NOMO-1 treated with dmso at 0.1 percent for 144 hours (cell line): ENCODE measurements at regions not wholly inside any gene's neighbourhood (a gene's known extent, or its start where the extent isn't known, plus 50 kb on each side); places are given as distances from the start of the nearest gene placed in this dataset.

ENCODE experiments used
- DNase-seq: peaks from one replicate; lab custom pipeline; 2025; ENCODE audit not compliant: unreplicated experiment; lab: John Stamatoyannopoulos, UW

- no peak for DNase-seq
These were observed 201.4 kb downstream of the ZNF462 start for GRCh38 chr9:107064378-107064777.

- DNase-seq, result no peak
These were observed 202.6 kb downstream of the ZNF462 start for GRCh38 chr9:107065549-107065948.

DNA sequence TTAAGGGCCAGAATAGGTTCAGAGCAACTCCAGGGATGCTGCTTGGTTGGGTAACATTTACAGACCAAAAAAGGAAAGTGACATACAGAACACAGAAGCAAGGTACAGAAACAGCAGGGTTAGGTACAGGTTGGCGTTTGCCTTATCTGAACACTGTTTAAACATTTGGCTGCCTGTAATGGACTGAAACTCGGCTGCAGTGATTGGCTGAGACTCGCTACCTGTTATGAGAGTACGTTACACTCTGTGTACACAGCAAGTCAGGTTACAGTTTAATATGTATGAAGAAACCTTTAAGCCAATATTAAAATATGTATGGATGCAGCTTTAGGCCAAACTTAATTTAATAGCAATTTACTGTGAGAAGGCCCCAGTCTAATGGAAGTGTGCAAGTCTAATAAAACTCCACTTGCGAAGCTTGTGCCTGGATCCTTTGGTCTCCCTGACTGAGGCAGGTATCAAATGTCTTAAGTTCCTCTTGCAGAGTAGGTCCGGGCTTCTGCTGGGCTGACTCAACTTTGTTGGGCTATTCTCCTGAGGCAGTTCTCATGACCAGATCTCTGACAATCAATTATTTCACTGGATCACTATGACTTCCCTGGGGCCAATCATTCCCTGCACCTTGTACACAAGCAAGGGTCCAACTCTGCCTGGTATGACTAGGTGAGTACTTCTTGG lies 204.9 kb downstream of the ZNF462 start:
- DNase-seq, result no peak

GRCh38 chr9:107068581-107068980 lies 205.6 kb downstream of the ZNF462 start:
- DNase-seq, result no peak

DNA sequence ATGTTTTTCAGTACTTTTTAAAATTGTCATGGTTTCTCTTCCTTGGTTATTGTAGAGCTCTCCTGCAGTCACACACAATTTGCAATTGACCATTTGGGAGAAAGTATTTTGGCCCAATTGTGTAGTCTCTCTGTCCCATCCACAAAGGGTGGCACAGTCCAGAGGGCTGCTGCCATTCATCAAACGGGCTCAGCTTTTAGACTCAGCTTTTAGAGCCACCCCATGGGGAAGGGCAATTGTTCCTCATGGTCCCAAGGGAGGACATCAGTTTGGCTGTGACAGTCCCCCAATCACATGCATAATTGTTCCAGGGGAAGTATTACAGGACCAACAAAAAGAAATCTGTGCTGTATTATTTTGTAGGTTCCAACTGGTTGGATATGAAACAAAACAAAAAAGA lies 207.6 kb downstream of the ZNF462 start:
- no peak for DNase-seq

DNA sequence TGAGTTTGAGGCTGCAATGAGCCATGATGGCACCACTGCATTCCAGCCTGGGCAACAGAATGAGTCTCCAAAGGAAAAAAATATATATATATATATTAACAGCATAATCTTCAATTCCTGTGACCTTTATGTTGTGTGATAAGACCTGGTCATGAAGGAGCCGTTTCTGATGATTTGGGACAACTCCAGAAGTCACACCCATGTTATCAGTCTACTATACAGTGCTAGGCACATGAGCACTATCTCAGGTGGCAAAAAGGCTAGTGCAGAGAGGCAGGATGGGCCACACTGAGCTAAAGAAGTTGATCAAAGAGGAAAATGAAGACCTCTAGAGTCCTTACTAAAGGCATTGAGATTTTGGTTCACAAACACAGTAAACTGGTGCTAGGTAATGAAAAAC lies 205.0 kb upstream of the RAD23B start:
- DNase-seq, result no peak

DNA sequence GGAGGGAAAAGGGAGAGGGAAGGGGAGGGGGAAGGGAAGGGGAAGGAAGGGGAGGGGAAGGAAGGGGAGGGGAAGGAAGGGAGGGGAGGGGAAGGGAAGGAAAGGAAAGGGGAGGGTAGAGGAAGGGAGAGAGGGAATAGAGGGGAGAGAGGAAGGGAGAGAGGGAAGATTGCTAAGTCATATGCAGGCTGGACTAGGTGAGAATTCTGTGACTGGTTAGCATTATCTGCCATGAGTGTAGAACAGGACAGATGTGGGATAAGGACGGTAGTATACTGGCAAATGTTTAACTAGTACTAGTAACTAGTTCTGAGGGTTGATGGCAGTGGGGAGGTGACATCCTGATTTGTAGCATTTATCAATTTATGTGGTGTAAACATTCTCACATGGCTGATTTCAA lies 203.5 kb upstream of the RAD23B start:
- no peak for DNase-seq

- no peak for DNase-seq
These were observed 202.9 kb upstream of the RAD23B start for GRCh38 chr9:107080130-107080529.

DNA sequence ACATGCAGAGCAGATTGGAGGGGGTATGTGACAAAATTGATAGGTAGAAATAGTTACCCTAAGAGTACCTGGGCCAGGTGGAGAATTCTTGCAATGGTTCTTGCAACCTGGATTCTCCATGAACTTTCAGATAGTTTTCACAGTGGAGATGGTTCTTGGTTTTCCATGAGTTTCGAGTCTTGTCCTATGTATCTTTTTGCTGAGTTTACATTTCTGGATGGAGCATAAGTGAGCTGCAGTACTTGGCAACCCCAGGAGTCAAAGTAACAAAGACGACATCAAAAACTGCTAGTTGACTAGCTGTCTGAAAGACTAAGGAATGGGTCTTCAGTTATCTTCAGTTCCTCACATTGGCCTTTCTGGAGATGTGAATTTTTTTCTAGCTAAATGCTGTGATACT lies 196.6 kb upstream of the RAD23B start:
- DNase-seq, result no peak

- no peak for DNase-seq
These were observed 195.9 kb upstream of the RAD23B start for GRCh38 chr9:107087222-107087621.

DNA sequence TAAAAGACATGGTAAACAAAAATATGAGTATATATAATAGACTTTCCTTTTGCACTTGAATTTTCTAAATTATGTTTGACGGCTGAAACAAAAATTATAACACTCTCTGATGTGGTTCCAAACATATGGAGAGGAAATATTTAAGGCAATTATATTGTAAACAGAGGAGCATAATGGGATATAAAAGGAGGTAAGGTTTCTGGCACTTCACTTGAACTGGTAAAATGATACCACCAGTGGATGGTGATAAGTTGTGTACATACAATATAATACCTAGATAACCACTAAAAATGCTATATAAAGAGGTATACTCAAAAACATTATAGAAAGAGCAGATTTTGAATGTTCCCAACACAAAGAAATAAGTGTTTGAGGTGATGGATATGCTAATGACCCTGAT lies 192.9 kb upstream of the RAD23B start:
- DNase-seq, result no peak

GRCh38 chr9:107093365-107094060 lies 189.6 kb upstream of the RAD23B start:
- no peak for DNase-seq

DNA sequence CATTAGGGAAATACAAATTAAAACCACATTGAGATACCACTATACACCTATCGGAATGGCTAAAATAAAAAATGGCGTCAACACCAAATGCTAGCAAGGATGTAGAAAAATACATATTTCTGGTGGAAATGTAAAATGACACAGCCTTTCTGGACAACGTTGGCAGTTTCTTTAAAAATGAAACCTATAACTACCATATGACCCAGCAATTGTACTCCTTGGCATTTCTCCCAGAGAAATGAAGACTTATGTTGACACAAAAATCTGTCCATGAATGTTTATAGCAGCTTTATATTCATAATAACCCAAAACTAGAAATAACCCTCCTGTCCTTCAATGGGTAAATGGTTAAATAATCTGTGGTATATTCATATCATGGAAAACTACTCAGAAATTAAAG lies 188.7 kb upstream of the RAD23B start:
- no peak for DNase-seq

- DNase-seq, result no peak
These were observed 182.5 kb upstream of the RAD23B start for GRCh38 chr9:107100591-107100990.

DNA sequence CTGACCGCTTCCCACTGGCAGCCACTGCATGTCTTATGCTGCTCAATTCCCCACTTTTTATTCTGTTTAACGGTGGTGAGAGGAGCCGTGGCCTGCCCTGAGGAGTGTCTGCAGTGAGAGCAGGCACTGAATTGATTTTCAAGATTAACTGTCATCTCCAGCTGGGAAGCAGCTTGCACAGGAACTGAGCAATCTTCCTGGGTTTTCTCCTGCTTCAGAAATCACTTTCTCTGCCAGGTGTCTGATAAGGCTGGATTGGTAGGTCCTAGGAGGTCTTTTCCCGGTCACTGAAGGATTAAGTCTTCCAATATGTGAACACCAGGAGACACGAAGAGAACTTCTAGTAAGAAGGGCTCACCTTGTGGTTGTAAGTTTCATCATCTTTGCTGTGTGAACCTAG lies 181.1 kb upstream of the RAD23B start:
- no peak for DNase-seq

DNA sequence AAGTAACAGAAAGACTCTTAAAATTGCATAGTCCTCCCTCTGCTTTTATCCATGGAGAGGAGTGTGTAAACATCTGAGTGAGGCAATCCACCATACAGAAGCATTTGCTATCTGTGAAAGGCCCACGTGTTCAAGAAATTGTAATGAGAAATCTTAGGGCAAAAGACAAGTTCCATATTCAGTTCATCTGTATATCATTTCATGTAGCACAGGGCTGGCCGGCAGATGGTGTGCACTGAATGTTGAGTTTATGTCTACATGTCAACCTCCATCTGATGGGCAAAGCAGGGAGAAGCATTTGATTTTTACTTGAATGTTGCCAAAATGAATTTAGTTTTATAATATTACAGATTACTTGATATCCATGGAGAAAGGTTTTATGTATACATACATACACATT lies 179.5 kb upstream of the RAD23B start:
- DNase-seq, result no peak

DNA sequence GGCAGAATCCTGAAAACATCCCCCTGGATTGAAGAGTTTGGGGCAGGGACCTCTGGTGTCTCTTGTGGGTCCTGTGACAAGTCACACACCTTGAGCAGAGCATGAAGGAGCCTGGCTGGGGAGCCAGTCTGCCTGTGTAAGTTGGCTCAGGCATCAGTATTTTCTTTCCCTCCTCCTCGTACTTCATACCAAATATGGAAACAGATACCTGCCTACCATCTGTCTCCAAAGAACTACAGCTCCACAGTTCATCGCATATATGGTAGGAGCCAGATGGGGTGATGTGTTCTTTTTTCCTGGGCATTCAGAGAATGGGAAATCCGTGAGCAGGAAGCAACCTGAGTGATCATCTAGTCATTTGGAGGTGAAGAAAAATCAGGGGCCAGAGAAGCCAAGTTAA lies 177.3 kb upstream of the RAD23B start:
- DNase-seq, result no peak

- DNase-seq, result no peak
These were observed 176.7 kb upstream of the RAD23B start for GRCh38 chr9:107106416-107106815.

DNA sequence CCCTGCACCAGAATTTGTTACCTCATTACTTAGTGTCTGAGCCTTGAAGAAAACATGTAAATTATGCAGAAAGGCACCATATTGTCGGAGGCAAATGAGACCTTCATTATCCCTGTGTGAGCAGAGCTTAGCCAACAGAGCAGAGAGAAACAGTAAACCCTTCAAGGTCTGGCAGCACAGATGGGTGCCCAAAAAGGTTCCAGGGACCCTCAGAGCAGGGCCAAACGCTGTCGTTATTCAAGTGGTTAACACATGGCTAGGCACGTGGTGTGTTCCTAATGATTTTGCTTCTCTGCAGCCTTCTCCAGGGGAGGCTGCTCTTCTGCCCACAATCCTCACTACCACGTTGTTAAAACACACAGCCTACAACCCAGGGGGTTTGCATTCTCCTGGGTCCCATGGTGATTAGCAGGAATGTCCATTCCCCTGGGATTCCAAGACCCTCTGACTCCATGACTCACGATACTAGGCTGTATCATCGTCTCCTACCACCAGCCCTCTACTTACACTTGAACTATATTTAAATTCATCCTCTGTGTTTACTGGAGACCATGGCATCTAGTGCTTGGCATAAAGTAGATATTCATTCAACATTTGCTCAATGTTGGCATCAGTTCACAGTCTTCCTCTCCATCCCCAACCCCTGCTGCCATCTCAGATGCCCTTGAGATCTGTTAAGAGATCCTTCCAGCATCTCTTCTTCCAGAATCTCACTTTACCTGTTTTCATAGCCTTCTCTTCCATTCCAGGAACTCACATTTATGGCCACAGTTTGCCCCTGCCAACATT lies 174.5 kb upstream of the RAD23B start:
- no peak for DNase-seq

- DNase-seq, result no peak
These were observed 173.8 kb upstream of the RAD23B start for GRCh38 chr9:107109324-107109723.

DNA sequence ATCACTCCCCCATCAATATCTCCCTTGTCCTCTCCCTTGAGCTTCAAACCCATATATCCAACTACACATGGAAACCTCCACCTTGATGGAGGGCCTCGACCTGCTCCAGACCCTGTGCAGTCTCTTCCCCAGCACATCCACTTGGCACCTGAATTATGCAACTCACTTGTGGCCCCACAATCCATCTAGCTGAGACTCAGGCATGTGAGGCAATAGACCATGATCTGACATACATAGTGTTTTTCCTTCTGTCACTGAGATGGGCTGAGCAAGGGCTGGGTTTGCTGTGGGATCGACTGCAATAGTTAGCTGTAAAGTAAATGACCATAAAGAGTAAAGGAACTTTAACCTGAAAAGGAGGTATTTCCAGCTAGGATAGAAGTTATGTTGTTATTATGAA lies 172.9 kb upstream of the RAD23B start:
- no peak for DNase-seq

DNA sequence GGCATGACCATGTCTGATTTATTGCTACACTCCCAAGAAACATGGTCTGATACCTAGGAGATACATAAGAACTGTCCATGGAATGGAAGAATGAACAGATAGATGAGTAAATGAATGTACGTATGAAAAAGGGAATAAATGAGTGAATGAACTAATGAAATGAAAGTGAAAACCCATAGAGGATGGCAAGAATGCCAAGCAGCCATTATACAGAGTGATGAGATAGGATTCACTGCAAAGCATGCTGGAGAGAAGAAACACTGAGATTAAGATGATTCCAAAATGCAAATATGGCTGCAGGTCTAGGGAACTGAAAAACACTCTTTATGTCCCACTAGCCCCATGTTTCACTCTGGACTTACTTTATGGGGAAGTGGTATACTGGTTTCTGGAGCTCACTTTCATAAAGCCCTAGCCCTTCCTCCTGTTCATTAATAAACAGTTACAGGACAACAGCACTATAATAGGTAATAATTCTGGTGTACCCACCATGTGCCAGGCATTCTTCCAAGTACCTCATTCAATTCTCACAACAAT lies 170.3 kb upstream of the RAD23B start:
- DNase-seq, result no peak
